ENCODE measurements at regions not wholly inside any gene's neighbourhood (a gene's known extent, or its start where the extent isn't known, plus 50 kb on each side); places are given as distances from the start of the nearest gene placed in this dataset.

DNA sequence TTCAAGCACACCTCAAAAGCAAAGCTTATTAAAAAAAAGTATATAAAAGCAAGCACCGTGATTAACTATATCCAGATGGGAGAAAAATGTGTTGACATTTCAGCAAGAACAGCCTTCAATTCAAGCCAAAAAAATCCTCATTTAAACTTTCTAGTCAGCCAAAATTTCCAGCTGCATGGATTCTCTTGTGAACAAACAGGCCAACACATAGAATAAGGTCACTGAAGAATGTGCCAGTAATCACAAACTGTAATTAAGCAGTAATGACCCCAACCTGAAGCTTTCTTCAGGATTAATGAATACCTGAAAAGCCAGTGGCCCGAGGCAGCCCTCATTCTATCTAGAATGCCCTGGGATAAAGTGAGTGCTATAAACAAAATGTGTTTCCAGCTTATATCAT lies 130.7 kb upstream of the KCNMB2 start:
- DNase-seq (ENCODE audit: insufficient read length, low spot score) (no peak), FAIRE-seq (no peak)
- TF ChIP-seq PAX5 (IDR thresholded peaks at IDR 0.05; ENCODE audit: insufficient read depth, low read length, severe bottlenecking) (no peak), TAF1 (IDR thresholded peaks at IDR 0.05; ENCODE audit: low read depth, low read length) (no peak), SPI1 (IDR thresholded peaks at IDR 0.05; ENCODE audit: low read depth, low read length) (no peak), POU2F2 (IDR thresholded peaks at IDR 0.05; ENCODE audit: low read depth, low read length) (no peak), POLR2A (IDR thresholded peaks at IDR 0.05; ENCODE audit: low read depth, low read length) (no peak), POLR2AphosphoS5 (IDR thresholded peaks at IDR 0.05; ENCODE audit: low read depth, low read length) (no peak)

DNA sequence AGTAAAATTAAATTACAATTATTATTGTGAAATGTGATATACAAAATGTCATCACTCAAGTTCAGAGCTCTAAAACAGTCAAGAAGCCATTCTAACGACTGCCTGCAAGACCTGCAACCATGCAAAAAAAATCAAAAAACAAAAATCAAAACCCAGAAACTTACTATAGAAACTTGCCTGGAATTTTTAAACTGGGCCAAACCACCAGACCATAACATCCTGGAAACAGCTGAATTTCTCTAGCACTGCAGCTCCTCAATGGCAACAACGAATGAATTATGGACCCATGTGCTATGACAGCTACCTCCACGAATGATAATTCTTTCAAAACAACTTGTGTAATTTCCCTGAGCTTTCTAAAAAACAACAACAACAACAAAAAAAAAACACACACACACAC lies 130.0 kb upstream of the KCNMB2 start:
- DNase-seq (ENCODE audit: insufficient read length, low spot score) (no peak), FAIRE-seq (no peak)
- TF ChIP-seq TAF1 (IDR thresholded peaks at IDR 0.05; ENCODE audit: low read depth, low read length), result no peak

DNA sequence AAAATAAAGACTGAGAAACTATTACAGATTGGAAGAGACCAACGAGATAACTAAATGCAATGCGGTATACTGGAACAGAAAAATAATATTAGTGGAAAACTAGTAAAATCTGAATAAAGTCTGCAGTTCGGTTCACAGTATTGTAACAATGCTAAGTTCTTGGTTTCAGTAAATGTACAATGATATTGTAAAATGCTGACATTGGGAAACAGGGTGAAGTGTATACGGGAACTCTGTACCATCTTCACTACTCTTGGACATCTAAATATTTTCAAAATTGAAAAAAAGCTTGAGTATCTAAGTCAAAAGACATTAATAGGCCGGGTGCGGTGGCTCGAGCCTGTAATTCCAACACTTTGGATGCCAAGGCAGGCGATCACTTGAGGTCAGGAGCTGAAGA lies 120.9 kb upstream of the KCNMB2 start:
- TF ChIP-seq POLR2AphosphoS5 (IDR thresholded peaks at IDR 0.05; ENCODE audit: low read depth, low read length) (no peak), PAX5 (IDR thresholded peaks at IDR 0.05; ENCODE audit: insufficient read depth, low read length, severe bottlenecking) (no peak), TAF1 (IDR thresholded peaks at IDR 0.05; ENCODE audit: low read depth, low read length) (no peak), POLR2A (IDR thresholded peaks at IDR 0.05; ENCODE audit: low read depth, low read length) (no peak), SPI1 (IDR thresholded peaks at IDR 0.05; ENCODE audit: low read depth, low read length) (no peak), POU2F2 (IDR thresholded peaks at IDR 0.05; ENCODE audit: low read depth, low read length) (no peak)

DNA sequence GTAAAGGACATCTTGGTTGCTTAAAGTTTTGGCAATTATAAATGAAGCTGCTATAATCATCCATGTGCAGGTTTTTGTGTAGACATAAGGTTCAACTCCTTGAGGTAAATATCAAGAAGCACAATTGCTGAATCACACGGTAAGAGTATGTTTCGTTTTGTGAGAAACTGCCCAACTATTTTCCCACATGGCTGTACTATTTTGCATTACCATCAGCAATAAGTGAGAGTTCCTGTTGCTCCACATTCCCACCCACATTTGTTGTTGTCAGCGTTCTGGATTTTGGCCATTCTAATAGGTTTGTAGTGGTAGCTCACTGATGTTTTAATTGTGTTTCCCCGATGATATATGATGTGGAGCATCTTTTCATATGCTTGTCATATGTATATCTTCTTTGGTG lies 118.5 kb upstream of the KCNMB2 start:
- FAIRE-seq (no peak), DNase-seq (ENCODE audit: insufficient read length, low spot score) (no peak)
- no peak for TF ChIP-seq SPI1 (IDR thresholded peaks at IDR 0.05; ENCODE audit: low read depth, low read length)
- TF ChIP-seq POLR2A (IDR thresholded peaks at IDR 0.05; ENCODE audit: low read depth, low read length), result no peak
- no peak for TF ChIP-seq PAX5 (IDR thresholded peaks at IDR 0.05; ENCODE audit: insufficient read depth, low read length, severe bottlenecking)
- TF ChIP-seq POLR2AphosphoS5 (IDR thresholded peaks at IDR 0.05; ENCODE audit: low read depth, low read length), result no peak
- TF ChIP-seq POU2F2 (IDR thresholded peaks at IDR 0.05; ENCODE audit: low read depth, low read length), result no peak
- no peak for TF ChIP-seq TAF1 (IDR thresholded peaks at IDR 0.05; ENCODE audit: low read depth, low read length)

More for the DNA sequence above, 120.9 kb upstream of the KCNMB2 start:
- DNase-seq (ENCODE audit: insufficient read length, low spot score), result no peak
- FAIRE-seq, result no peak

DNA sequence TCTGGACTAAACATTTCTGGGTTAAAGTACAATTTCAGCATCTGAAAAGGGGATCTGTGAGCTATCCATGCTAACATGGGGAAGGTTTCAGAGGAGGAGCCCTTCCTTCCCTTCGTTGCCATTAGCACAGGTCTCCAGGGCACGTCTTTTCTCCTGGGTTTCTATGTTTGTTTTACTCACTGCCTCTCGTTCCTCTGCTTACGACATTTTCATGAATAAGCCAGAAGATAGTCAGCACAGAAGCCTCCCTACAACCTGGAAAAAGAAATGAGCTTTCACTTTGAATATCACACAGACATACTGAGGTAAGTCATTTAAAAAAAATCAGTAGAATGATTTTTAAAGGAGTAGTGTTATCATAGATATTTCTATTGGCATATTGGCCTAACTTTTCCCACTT lies 117.2 kb upstream of the KCNMB2 start:
- DNase-seq (ENCODE audit: insufficient read length, low spot score), result no peak
- no peak for FAIRE-seq
- no peak for TF ChIP-seq TAF1 (IDR thresholded peaks at IDR 0.05; ENCODE audit: low read depth, low read length)
- TF ChIP-seq SPI1 (IDR thresholded peaks at IDR 0.05; ENCODE audit: low read depth, low read length), result no peak
- no peak for TF ChIP-seq POLR2A (IDR thresholded peaks at IDR 0.05; ENCODE audit: low read depth, low read length)
- TF ChIP-seq POLR2AphosphoS5 (IDR thresholded peaks at IDR 0.05; ENCODE audit: low read depth, low read length), result no peak
- no peak for TF ChIP-seq PAX5 (IDR thresholded peaks at IDR 0.05; ENCODE audit: insufficient read depth, low read length, severe bottlenecking)
- TF ChIP-seq POU2F2 (IDR thresholded peaks at IDR 0.05; ENCODE audit: low read depth, low read length), result no peak

DNA sequence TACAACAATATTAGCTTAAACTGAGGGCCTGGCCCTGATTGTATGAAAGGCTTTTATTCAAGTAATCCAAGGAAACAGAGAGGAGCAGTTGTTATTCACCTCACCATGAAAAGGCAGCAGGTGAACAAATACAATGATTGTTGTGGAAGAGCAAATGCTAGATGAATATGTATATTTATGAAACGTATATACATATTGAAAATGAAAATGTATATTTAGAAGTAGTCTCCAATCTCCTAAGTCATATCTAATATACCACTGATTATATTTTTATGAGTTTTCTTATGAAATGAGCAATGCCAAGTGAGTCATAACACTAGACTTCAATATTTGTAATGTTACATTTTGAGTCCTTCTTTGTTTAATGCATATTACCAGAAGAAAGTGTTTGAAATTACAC lies 116.2 kb upstream of the KCNMB2 start:
- DNase-seq (ENCODE audit: insufficient read length, low spot score), result no peak
- no peak for TF ChIP-seq POLR2AphosphoS5 (IDR thresholded peaks at IDR 0.05; ENCODE audit: low read depth, low read length)
- no peak for FAIRE-seq

DNA sequence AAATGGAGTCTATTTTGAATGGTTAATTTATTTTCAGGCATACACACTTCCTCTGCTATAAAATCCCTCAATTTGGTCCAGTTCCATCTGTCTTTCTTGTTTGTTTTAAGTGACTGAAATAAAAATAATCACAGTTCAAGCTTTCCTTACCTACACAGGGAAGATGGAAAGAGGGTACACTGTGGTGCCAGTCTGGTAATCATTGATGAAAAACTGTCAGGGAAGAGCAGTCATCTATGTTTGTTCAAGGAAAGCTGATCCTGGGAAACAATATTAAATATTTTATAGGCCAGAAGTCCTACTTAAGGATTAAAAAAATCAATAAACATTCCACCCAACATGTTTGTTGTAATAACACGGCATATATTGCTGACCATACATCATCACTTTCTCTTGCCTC lies 115.2 kb upstream of the KCNMB2 start:
- FAIRE-seq (no peak), DNase-seq (ENCODE audit: insufficient read length, low spot score) (no peak)
- TF ChIP-seq SPI1 (IDR thresholded peaks at IDR 0.05; ENCODE audit: low read depth, low read length), result no peak
- TF ChIP-seq PAX5 (IDR thresholded peaks at IDR 0.05; ENCODE audit: insufficient read depth, low read length, severe bottlenecking), result no peak
- no peak for TF ChIP-seq TAF1 (IDR thresholded peaks at IDR 0.05; ENCODE audit: low read depth, low read length)
- TF ChIP-seq POU2F2 (IDR thresholded peaks at IDR 0.05; ENCODE audit: low read depth, low read length), result no peak
- no peak for TF ChIP-seq POLR2AphosphoS5 (IDR thresholded peaks at IDR 0.05; ENCODE audit: low read depth, low read length)
- no peak for TF ChIP-seq POLR2A (IDR thresholded peaks at IDR 0.05; ENCODE audit: low read depth, low read length)

DNA sequence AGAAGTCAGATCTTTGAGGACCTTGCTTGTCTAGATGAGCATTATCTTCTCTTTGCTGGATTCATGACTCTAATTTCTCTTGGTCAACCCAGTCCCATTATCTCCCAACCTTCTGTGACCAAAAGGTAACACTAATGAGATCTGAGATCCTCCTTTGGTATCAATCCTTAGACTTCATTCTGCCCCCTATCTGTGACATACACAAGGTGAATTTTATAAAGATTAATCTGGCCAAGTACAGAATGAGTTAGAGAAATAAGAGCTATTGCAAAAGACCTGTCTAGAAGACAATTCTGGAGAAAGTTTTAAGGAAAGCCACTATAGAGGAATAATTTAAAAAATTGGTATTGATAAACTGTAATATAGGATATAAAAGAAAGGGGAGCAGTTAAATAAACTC lies 113.8 kb upstream of the KCNMB2 start:
- DNase-seq (ENCODE audit: insufficient read length, low spot score), result no peak
- FAIRE-seq, result no peak
- TF ChIP-seq SPI1 (IDR thresholded peaks at IDR 0.05; ENCODE audit: low read depth, low read length), result no peak
- no peak for TF ChIP-seq TAF1 (IDR thresholded peaks at IDR 0.05; ENCODE audit: low read depth, low read length)
- TF ChIP-seq POLR2AphosphoS5 (IDR thresholded peaks at IDR 0.05; ENCODE audit: low read depth, low read length), result no peak
- TF ChIP-seq POU2F2 (IDR thresholded peaks at IDR 0.05; ENCODE audit: low read depth, low read length), result no peak
- TF ChIP-seq PAX5 (IDR thresholded peaks at IDR 0.05; ENCODE audit: insufficient read depth, low read length, severe bottlenecking), result no peak
- no peak for TF ChIP-seq POLR2A (IDR thresholded peaks at IDR 0.05; ENCODE audit: low read depth, low read length)

DNA sequence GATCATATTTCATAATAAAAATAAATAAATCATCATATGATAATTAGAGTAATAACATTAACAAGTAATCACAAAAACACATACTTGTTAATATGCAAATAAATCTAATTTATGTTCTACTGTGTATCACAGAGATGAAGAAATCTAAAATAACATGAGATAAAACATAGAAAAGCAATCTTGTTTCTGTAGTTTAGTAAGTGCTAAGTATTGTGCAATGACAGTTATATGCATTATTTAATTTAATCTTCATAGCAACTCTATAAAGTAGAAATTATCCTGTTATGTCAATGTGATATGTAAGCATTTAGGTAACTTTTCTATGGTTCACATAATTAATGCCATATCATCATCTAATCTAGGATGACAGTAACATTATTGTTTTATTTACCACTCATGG lies 108.2 kb upstream of the KCNMB2 start:
- FAIRE-seq, result no peak
- TF ChIP-seq POLR2A (IDR thresholded peaks at IDR 0.05; ENCODE audit: low read depth, low read length) (no peak), POU2F2 (IDR thresholded peaks at IDR 0.05; ENCODE audit: low read depth, low read length) (no peak), POLR2AphosphoS5 (IDR thresholded peaks at IDR 0.05; ENCODE audit: low read depth, low read length) (no peak), PAX5 (IDR thresholded peaks at IDR 0.05; ENCODE audit: insufficient read depth, low read length, severe bottlenecking) (no peak), TAF1 (IDR thresholded peaks at IDR 0.05; ENCODE audit: low read depth, low read length) (no peak), SPI1 (IDR thresholded peaks at IDR 0.05; ENCODE audit: low read depth, low read length) (no peak)
- DNase-seq (ENCODE audit: insufficient read length, low spot score), result no peak

DNA sequence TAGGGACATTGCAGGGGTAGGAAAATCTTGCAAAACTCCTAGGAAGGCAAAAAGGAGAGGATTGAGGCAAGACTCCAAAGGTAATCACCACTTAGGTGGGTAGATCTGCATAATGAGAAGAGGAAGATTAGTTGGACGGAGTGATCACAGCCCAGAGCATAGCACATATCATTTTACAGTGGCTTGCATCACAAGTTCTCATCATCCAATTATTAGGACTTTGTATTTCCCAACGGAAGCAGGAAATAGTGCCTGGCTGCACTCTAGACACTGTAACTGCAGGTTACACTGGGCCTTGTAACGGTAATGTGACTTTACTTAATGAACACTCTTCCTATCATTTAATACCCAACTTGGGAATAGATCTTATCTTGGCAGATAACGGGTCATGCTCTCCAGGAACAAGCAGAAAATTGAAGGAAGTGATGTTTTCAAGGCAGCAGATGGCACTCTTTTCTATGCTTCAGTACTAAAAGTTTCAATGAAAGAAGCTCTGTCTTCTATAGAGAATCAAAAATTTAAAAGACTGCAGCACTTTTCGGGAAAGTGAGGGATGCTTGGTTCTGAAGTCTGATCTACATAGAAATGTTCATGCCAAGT lies 101.9 kb upstream of the KCNMB2 start:
- FAIRE-seq, result peak; percentile 66
- no peak for TF ChIP-seq POLR2AphosphoS5 (IDR thresholded peaks at IDR 0.05; ENCODE audit: low read depth, low read length)
- TF ChIP-seq TAF1 (IDR thresholded peaks at IDR 0.05; ENCODE audit: low read depth, low read length), result no peak

DNA sequence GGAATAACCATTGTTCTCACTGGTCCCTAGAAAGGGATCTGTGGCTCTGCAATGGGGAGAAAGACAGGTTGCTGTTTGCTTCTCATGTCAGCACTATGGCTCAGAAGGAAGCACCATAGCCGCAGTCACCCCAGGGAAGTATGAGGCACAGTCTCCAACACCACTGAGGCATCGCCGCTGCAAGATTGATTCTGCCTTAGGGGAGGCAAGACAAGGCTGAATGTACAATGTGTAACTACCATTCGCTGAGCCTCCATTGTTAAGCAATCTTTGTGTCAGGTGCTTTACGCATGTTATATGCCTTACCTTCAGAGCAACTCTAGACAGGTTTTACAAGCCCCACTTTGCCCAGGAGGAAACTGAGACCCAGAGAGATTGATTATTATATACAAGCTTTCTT lies 100.7 kb upstream of the KCNMB2 start:
- no peak for DNase-seq (ENCODE audit: insufficient read length, low spot score)
- no peak for TF ChIP-seq SPI1 (IDR thresholded peaks at IDR 0.05; ENCODE audit: low read depth, low read length)
- no peak for TF ChIP-seq PAX5 (IDR thresholded peaks at IDR 0.05; ENCODE audit: insufficient read depth, low read length, severe bottlenecking)
- TF ChIP-seq POU2F2 (IDR thresholded peaks at IDR 0.05; ENCODE audit: low read depth, low read length), result no peak
- no peak for TF ChIP-seq POLR2AphosphoS5 (IDR thresholded peaks at IDR 0.05; ENCODE audit: low read depth, low read length)
- TF ChIP-seq TAF1 (IDR thresholded peaks at IDR 0.05; ENCODE audit: low read depth, low read length), result no peak
- TF ChIP-seq POLR2A (IDR thresholded peaks at IDR 0.05; ENCODE audit: low read depth, low read length), result no peak
- FAIRE-seq, result peak; percentile 69

More for the DNA sequence above, 101.9 kb upstream of the KCNMB2 start:
- no peak for DNase-seq (ENCODE audit: insufficient read length, low spot score)

All from GM12891 (cell line).